HEK293 (cell line): ENCODE measurements at regions not wholly inside any gene's neighbourhood (a gene's known extent, or its start where the extent isn't known, plus 50 kb on each side); places are given as distances from the start of the nearest gene placed in this dataset.

ENCODE experiments used
- CTCF ChIA-PET: fragments of 350-600 bp; formaldehyde crosslinking; extraction: SDS; loops from one replicate; lab custom pipeline; 2021; ENCODE audit warnings: antibody characterized with exemption; lab: Yijun Ruan, JAX
- POLR2A ChIA-PET: fragments of 300-600 bp; formaldehyde crosslinking; extraction: SDS; loops from one replicate; lab custom pipeline; 2020; ENCODE audit warnings: antibody characterized with exemption, inconsistent platforms; lab: Yijun Ruan, JAX
- H3K27ac ChIP-seq: fragments of 200-500 bp; sonication (Bioruptor generic); 2 replicates; pipeline ENCODE4 v1.5.1; 2014; ENCODE audit warnings: low read depth, low read length, control low read depth, inconsistent platforms; ENCODE audit errors: extremely low read depth
- H3K36me3 ChIP-seq, 2 experiments: fragments of 200-500 bp in 1 of 2; sonication (Bioruptor generic) in 1 of 2; 1 replicate in 1 of 2; 2 replicates in 1 of 2; pipeline ENCODE4 v1.5.1; 2014 to 2017; ENCODE audit warnings: inconsistent platforms in 2 of 2, low read length in 2 of 2; ENCODE audit not compliant: control insufficient read depth in 2 of 2, insufficient read depth in 1 of 2
- H3K4me1 ChIP-seq: fragments of 200-500 bp; sonication (Bioruptor generic); 2 replicates; pipeline ENCODE4 v1.5.1; 2014; ENCODE audit warnings: mild to moderate bottlenecking, low read length, inconsistent platforms; ENCODE audit not compliant: control insufficient read depth, insufficient read depth
- H3K4me3 ChIP-seq: 2 replicates; pipeline ENCODE4 v1.5.1; 2011; ENCODE audit warnings: low read depth, mild to moderate bottlenecking, control low read depth, low read length, moderate library complexity
- H3K9me3 ChIP-seq: fragments of 200-500 bp; sonication (Bioruptor generic); 2 replicates; pipeline ENCODE4 v1.5.1; 2014; ENCODE audit warnings: low read depth, low read length, inconsistent platforms; ENCODE audit not compliant: control insufficient read depth, insufficient read depth
- BCL11A ChIP-seq: fragments of 450-650 bp; formaldehyde crosslinking; IDR thresholded peaks from 2 replicates; pipeline ENCODE4 v1.5.1; 2016; ENCODE audit warnings: low read depth, missing biosample characterization, missing genetic modification characterization
- REPIN1 ChIP-seq: fragments of 450-650 bp; formaldehyde crosslinking; IDR thresholded peaks from 2 replicates; pipeline ENCODE4 v1.5.1; 2017; ENCODE audit warnings: missing biosample characterization, missing genetic modification characterization, low read depth
- ZFP3 ChIP-seq: fragments of 450-650 bp; formaldehyde crosslinking; IDR thresholded peaks from 2 replicates; pipeline ENCODE4 v1.5.1; 2016; ENCODE audit warnings: low read depth, missing biosample characterization, missing genetic modification characterization
- ZNF114 ChIP-seq: fragments of 450-650 bp; formaldehyde crosslinking; IDR thresholded peaks from 2 replicates; pipeline ENCODE4 v1.5.0; 2017; ENCODE audit warnings: missing biosample characterization, missing genetic modification characterization
- ZNF121 ChIP-seq: fragments of 450-650 bp; formaldehyde crosslinking; IDR thresholded peaks from 2 replicates; pipeline ENCODE4 v1.5.1; 2016; ENCODE audit warnings: missing biosample characterization, missing genetic modification characterization
- ZNF16 ChIP-seq: fragments of 450-650 bp; formaldehyde crosslinking; IDR thresholded peaks from 2 replicates; pipeline ENCODE4 v1.5.1; 2016; ENCODE audit warnings: low read depth, missing biosample characterization, missing genetic modification characterization
- ZNF169 ChIP-seq: fragments of 450-650 bp; formaldehyde crosslinking; IDR thresholded peaks from 2 replicates; pipeline ENCODE4 v1.5.1; 2016; ENCODE audit warnings: missing biosample characterization, missing genetic modification characterization
- ZNF26 ChIP-seq: fragments of 450-650 bp; formaldehyde crosslinking; IDR thresholded peaks from 2 replicates; pipeline ENCODE4 v1.5.1; 2016; ENCODE audit warnings: missing biosample characterization, missing genetic modification characterization
- ZNF302 ChIP-seq: fragments of 450-650 bp; formaldehyde crosslinking; IDR thresholded peaks from 2 replicates; pipeline ENCODE4 v1.5.1; 2016; ENCODE audit warnings: missing biosample characterization, missing genetic modification characterization, low read depth
- ZNF391 ChIP-seq: fragments of 450-650 bp; formaldehyde crosslinking; IDR thresholded peaks from 2 replicates; pipeline ENCODE4 v1.5.1; 2016; ENCODE audit warnings: low read depth, missing biosample characterization, missing genetic modification characterization, borderline replicate concordance
- ZNF404 ChIP-seq: fragments of 450-650 bp; formaldehyde crosslinking; IDR thresholded peaks from 2 replicates; pipeline ENCODE4 v1.5.1; 2017; ENCODE audit warnings: missing biosample characterization, missing genetic modification characterization
- ZNF416 ChIP-seq: fragments of 450-650 bp; formaldehyde crosslinking; IDR thresholded peaks from 2 replicates; pipeline ENCODE4 v1.5.1; 2016; ENCODE audit warnings: missing biosample characterization, missing genetic modification characterization
- ZNF624 ChIP-seq: fragments of 450-650 bp; formaldehyde crosslinking; IDR thresholded peaks from 2 replicates; pipeline ENCODE4 v1.5.1; 2017; ENCODE audit warnings: missing biosample characterization, missing genetic modification characterization
- ZNF626 ChIP-seq: fragments of 450-650 bp; sonication (Bioruptor Pico); formaldehyde crosslinking; IDR thresholded peaks from 2 replicates; pipeline ENCODE4 v1.5.1; 2018; ENCODE audit warnings: missing biosample characterization, missing genetic modification characterization, inconsistent platforms
- ZNF701 ChIP-seq: fragments of 450-650 bp; formaldehyde crosslinking; IDR thresholded peaks from 2 replicates; pipeline ENCODE4 v1.5.1; 2016; ENCODE audit warnings: missing biosample characterization, missing genetic modification characterization
- TF ChIP-seq, protein P1 (sequence below): fragments of 450-650 bp; formaldehyde crosslinking; IDR thresholded peaks from 2 replicates; pipeline ENCODE4 v1.5.1; 2017; ENCODE audit warnings: missing biosample characterization, missing genetic modification characterization
- TF ChIP-seq, protein P2 (sequence below): fragments of 450-650 bp; formaldehyde crosslinking; IDR thresholded peaks from 2 replicates; pipeline ENCODE4 v1.5.1; 2016; ENCODE audit warnings: missing biosample characterization, missing genetic modification characterization
- TF ChIP-seq, protein P3 (sequence below): fragments of 450-650 bp; formaldehyde crosslinking; IDR thresholded peaks from 2 replicates; pipeline ENCODE4 v1.5.0; 2017; ENCODE audit warnings: missing biosample characterization, missing genetic modification characterization, borderline replicate concordance

- TF ChIP-seq ZNF626 (no peak), ZNF114 (tag by site-specific recombination) (no peak)
Observed at GRCh38 chr10:89853781-89854191, 152.4 kb downstream of the KIF20B start (continued).

DNA sequence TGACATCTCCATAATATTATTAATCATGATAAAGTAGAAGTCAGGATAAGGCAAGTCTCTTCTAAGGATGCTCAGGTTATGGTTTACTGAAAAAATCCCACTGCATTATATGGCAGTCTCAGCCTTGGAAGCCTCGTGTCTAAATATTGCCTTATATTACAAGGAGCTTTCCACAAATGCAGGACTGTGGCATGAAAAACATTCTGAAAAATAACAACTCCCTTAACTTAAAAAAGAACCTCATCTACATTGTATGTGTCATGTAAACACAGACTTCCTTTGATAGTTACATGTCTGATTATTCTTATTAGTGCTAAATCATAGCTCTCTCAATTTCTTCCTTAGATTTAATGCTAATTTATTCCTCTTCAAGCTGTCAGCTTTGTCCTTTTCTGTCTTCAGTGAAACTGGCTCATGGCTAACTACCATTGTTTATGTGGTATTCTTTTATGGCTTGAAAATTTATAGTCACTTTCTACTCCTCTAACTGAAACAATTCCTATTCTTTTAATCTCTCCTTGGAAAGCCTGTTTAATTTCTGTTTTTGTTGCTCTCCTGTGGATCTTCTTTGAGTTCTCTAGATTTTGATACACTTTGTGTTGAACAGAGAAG, 156.1 kb downstream of the KIF20B start:
- H3K4me1 ChIP-seq = peaks cover 10% of the 10 kb centered on the region
- H3K9me3 ChIP-seq = no peaks in the 10 kb centered on the region
- no peak for TF ChIP-seq ZNF121
- no peak for TF ChIP-seq ZNF114 (tag by site-specific recombination)
- no peak for TF ChIP-seq ZNF169 (tag by site-specific recombination)
- TF ChIP-seq ZNF701 (tag by site-specific recombination) = no peak
- TF ChIP-seq, protein P1, sequence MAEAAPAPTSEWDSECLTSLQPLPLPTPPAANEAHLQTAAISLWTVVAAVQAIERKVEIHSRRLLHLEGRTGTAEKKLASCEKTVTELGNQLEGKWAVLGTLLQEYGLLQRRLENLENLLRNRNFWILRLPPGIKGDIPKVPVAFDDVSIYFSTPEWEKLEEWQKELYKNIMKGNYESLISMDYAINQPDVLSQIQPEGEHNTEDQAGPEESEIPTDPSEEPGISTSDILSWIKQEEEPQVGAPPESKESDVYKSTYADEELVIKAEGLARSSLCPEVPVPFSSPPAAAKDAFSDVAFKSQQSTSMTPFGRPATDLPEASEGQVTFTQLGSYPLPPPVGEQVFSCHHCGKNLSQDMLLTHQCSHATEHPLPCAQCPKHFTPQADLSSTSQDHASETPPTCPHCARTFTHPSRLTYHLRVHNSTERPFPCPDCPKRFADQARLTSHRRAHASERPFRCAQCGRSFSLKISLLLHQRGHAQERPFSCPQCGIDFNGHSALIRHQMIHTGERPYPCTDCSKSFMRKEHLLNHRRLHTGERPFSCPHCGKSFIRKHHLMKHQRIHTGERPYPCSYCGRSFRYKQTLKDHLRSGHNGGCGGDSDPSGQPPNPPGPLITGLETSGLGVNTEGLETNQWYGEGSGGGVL (tag by site-specific recombination) = no peak
- TF ChIP-seq ZNF16 (tag by site-specific recombination) = no peak
- TF ChIP-seq ZNF624 (tag by site-specific recombination) = no peak
- no peak for TF ChIP-seq BCL11A (tag by site-specific recombination)
- no peak for TF ChIP-seq ZNF416 (tag by site-specific recombination)
- TF ChIP-seq ZNF404 (tag by site-specific recombination) = no peak
- TF ChIP-seq, protein P2, sequence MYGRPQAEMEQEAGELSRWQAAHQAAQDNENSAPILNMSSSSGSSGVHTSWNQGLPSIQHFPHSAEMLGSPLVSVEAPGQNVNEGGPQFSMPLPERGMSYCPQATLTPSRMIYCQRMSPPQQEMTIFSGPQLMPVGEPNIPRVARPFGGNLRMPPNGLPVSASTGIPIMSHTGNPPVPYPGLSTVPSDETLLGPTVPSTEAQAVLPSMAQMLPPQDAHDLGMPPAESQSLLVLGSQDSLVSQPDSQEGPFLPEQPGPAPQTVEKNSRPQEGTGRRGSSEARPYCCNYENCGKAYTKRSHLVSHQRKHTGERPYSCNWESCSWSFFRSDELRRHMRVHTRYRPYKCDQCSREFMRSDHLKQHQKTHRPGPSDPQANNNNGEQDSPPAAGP (tag by site-specific recombination) = no peak
- TF ChIP-seq ZFP3 (tag by site-specific recombination) = no peak
- no peak for TF ChIP-seq REPIN1 (tag by site-specific recombination)
- TF ChIP-seq, protein P3, sequence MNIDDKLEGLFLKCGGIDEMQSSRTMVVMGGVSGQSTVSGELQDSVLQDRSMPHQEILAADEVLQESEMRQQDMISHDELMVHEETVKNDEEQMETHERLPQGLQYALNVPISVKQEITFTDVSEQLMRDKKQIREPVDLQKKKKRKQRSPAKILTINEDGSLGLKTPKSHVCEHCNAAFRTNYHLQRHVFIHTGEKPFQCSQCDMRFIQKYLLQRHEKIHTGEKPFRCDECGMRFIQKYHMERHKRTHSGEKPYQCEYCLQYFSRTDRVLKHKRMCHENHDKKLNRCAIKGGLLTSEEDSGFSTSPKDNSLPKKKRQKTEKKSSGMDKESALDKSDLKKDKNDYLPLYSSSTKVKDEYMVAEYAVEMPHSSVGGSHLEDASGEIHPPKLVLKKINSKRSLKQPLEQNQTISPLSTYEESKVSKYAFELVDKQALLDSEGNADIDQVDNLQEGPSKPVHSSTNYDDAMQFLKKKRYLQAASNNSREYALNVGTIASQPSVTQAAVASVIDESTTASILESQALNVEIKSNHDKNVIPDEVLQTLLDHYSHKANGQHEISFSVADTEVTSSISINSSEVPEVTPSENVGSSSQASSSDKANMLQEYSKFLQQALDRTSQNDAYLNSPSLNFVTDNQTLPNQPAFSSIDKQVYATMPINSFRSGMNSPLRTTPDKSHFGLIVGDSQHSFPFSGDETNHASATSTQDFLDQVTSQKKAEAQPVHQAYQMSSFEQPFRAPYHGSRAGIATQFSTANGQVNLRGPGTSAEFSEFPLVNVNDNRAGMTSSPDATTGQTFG (tag by site-specific recombination) = no peak
- TF ChIP-seq ZNF26 = no peak
- TF ChIP-seq ZNF302 (tag by site-specific recombination) = no peak
- TF ChIP-seq ZNF391 (tag by site-specific recombination) = no peak
- ChIA-PET POLR2A (no interaction called here), CTCF (interaction anchor here (0.6 to 0.8 kb wide), 2 partner anchors 35 to 255 kb away, joined by 3 to 4 read pairs; no protein-coding TSS in a partner anchor)
- no peaks in the 10 kb centered on the region for H3K36me3 ChIP-seq
- H3K27ac ChIP-seq = no peak overlapping the region
- no peak overlapping the region for H3K4me3 ChIP-seq
